IMR-90 (cell line): ENCODE measurements at regions not wholly inside any gene's neighbourhood (a gene's known extent, or its start where the extent isn't known, plus 50 kb on each side); places are given as distances from the start of the nearest gene placed in this dataset.

Experiments used
- ATAC-seq: fragments of 200-7000 bp; cut with Tn5 transposase; 2 replicates; pipeline ENCODE4 v1.9.1; 2020; ENCODE audit warnings: low read depth, mild to moderate bottlenecking, moderate library complexity
- BruUV-seq: library from RNA; stranded (reverse); fragments of 400-500 nt; replicated peaks from 2 replicates; lab custom pipeline; 2021; lab: Mats Ljungman, UMichigan
- CTCF ChIA-PET: fragments of 300-600 bp; formaldehyde crosslinking; extraction: SDS; loops from one replicate; lab custom pipeline; 2021; ENCODE audit warnings: antibody characterized with exemption; lab: Yijun Ruan, JAX
- POLR2A ChIA-PET: fragments of 300-600 bp; sonication (Branson Sonifier 250); formaldehyde crosslinking; loops from one replicate; lab custom pipeline; 2022; ENCODE audit warnings: antibody characterized with exemption; ENCODE audit not compliant: unreplicated experiment; lab: Charles Lee
- DNase-seq: peaks from one replicate; pipeline ENCODE4 v3.0.0; 2013
- H2AFZ ChIP-seq: replicated peaks from 2 replicates; pipeline ENCODE3; 2013; ENCODE audit warnings: low read length, mild to moderate bottlenecking; ENCODE audit not compliant: poor library complexity
- H2AK5ac ChIP-seq: 2 replicates; pipeline ENCODE4 v1.6.1; 2013; ENCODE audit warnings: low read depth, low read length, inconsistent platforms
- H2AK9ac ChIP-seq: replicated peaks from 2 replicates; pipeline ENCODE3; 2013; ENCODE audit warnings: mild to moderate bottlenecking, low read depth, low read length, moderate library complexity; ENCODE audit not compliant: poor library complexity
- H2BK120ac ChIP-seq: 2 replicates; pipeline ENCODE4 v1.6.1; 2013; ENCODE audit warnings: low read depth, low read length, inconsistent platforms
- H2BK15ac ChIP-seq: 3 replicates; pipeline ENCODE4 v1.6.1; 2013; ENCODE audit warnings: low read depth, low read length, inconsistent platforms
- H2BK20ac ChIP-seq: 2 replicates; pipeline ENCODE4 v1.6.1; 2013; ENCODE audit warnings: low read depth, mild to moderate bottlenecking, inconsistent platforms, low read length, moderate library complexity
- H2BK5ac ChIP-seq: 2 replicates; pipeline ENCODE4 v1.6.1; 2013; ENCODE audit warnings: mild to moderate bottlenecking, low read depth, low read length, inconsistent platforms; ENCODE audit not compliant: poor library complexity, severe bottlenecking
- H3K14ac ChIP-seq: replicated peaks from 2 replicates; pipeline ENCODE4 v1.6.1; 2013; ENCODE audit warnings: low read depth, low read length, inconsistent platforms
- H3K18ac ChIP-seq: 2 replicates; pipeline ENCODE4 v1.6.1; 2013; ENCODE audit warnings: low read depth, low read length, control low read depth
- H3K23ac ChIP-seq: 2 replicates; pipeline ENCODE4 v1.6.1; 2013; ENCODE audit warnings: low read depth, low read length, inconsistent platforms
- H3K27ac ChIP-seq: 2 replicates; pipeline ENCODE4 v1.5.1; 2013; ENCODE audit warnings: mild to moderate bottlenecking, control low read depth, low read length; ENCODE audit not compliant: insufficient read depth
- H3K27me3 ChIP-seq: 2 replicates; pipeline ENCODE4 v1.6.1; 2013; ENCODE audit warnings: low read length; ENCODE audit not compliant: control insufficient read depth, insufficient read depth
- H3K36me3 ChIP-seq: 2 replicates; pipeline ENCODE4 v1.6.1; 2013; ENCODE audit warnings: low read length, mixed read lengths; ENCODE audit not compliant: control insufficient read depth, insufficient read depth
- H3K4ac ChIP-seq: 2 replicates; pipeline ENCODE4 v1.6.1; 2013; ENCODE audit warnings: low read depth, low read length, inconsistent platforms
- H3K4me1 ChIP-seq: 2 replicates; pipeline ENCODE4 v1.6.1; 2013; ENCODE audit warnings: low read length, mixed read lengths; ENCODE audit not compliant: control insufficient read depth, insufficient read depth
- H3K4me2 ChIP-seq: 2 replicates; pipeline ENCODE4 v1.6.1; 2013; ENCODE audit warnings: low read depth, mild to moderate bottlenecking, control low read depth, low read length, moderate library complexity
- H3K4me3 ChIP-seq: 2 replicates; pipeline ENCODE4 v1.5.1; 2013; ENCODE audit warnings: low read depth, mild to moderate bottlenecking, control low read depth, low read length, moderate library complexity; ENCODE audit not compliant: insufficient read depth
- H3K56ac ChIP-seq: 2 replicates; pipeline ENCODE4 v1.6.1; 2013; ENCODE audit warnings: low read length, inconsistent platforms; ENCODE audit not compliant: insufficient read depth; ENCODE audit errors: extremely low read depth
- H3K79me1 ChIP-seq, 2 experiments: 2 replicates each; pipeline ENCODE4 v1.6.1; 2013; ENCODE audit warnings: low read length in 2 of 2, inconsistent platforms in 1 of 2, low read depth in 1 of 2
- H3K9ac ChIP-seq: 2 replicates; pipeline ENCODE4 v1.6.1; 2013; ENCODE audit warnings: low read depth, low read length, control low read depth
- H3K9me1 ChIP-seq: 2 replicates; pipeline ENCODE4 v1.6.1; 2013; ENCODE audit warnings: low read length, inconsistent platforms; ENCODE audit not compliant: insufficient read depth
- H3K9me3 ChIP-seq: 2 replicates; pipeline ENCODE4 v1.6.1; 2013; ENCODE audit warnings: low read length; ENCODE audit not compliant: control insufficient read depth, insufficient read depth
- H4K20me1 ChIP-seq: 2 replicates; pipeline ENCODE4 v1.6.1; 2013; ENCODE audit warnings: low read length, inconsistent platforms; ENCODE audit not compliant: insufficient read depth
- H4K5ac ChIP-seq: 2 replicates; pipeline ENCODE4 v1.6.1; 2013; ENCODE audit warnings: mild to moderate bottlenecking, low read depth, low read length, control low read depth
- H4K8ac ChIP-seq, 2 experiments: 2 replicates each; pipeline ENCODE4 v1.6.1; 2013; ENCODE audit warnings: low read depth in 2 of 2, low read length in 2 of 2, control low read depth in 1 of 2, inconsistent platforms in 1 of 2
- H4K91ac ChIP-seq: 2 replicates; pipeline ENCODE4 v1.6.1; 2013; ENCODE audit warnings: low read depth, low read length, inconsistent platforms; ENCODE audit not compliant: insufficient read depth
- CEBPB ChIP-seq: IDR thresholded peaks from 2 replicates; pipeline ENCODE4 v1.6.1; 2012; ENCODE audit warnings: low read depth, low read length, improper control_type of control experiment
- NFE2L2 ChIP-seq: fragments of 150-350 bp; IDR thresholded peaks from 2 replicates; pipeline ENCODE4 v1.6.1; 2016; ENCODE audit warnings: low read depth, mild to moderate bottlenecking, low read length
- RAD21 ChIP-seq: IDR thresholded peaks from 2 replicates; pipeline ENCODE4 v1.6.1; 2012; ENCODE audit warnings: low read length, improper control_type of control experiment
- RCOR1 ChIP-seq: IDR thresholded peaks from 2 replicates; pipeline ENCODE4 v1.6.1; 2012; ENCODE audit warnings: mild to moderate bottlenecking, low read length, improper control_type of control experiment; ENCODE audit not compliant: insufficient replicate concordance
- WGBS, 2 experiments: methylation state at CpG; one replicate each; pipeline versions ENCODE4 v1.1.5 to v1.1.7; 2013; ENCODE audit warnings: missing lambda C conversion rate in 2 of 2; ENCODE audit not compliant: insufficient read length in 1 of 2; ENCODE audit errors: extremely low coverage in 2 of 2; 5-methylcytosine and 5-hydroxymethylcytosine counted together
- dilution Hi-C: fragments of 300-500 bp; cut with HindIII; formaldehyde crosslinking; loops from one replicate; pipeline ENCODE4 v1.14.3; 2018; ENCODE audit warnings: low sequenced_read_pairs; ENCODE audit not compliant: unreplicated experiment
- in situ Hi-C: fragments of 300-500 bp; cut with MboI; formaldehyde crosslinking; loops from 3 replicates; pipeline ENCODE4 v1.14.3; 2019; ENCODE audit warnings: low sequenced_read_pairs, inconsistent platforms, mixed read lengths
- intact Hi-C: fragments of 100-400 bp; cut with micrococcal nuclease; formaldehyde crosslinking; loops from 2 replicates; pipeline ENCODE4 v1.10.0; 2022
- TF ChIP-seq, protein P1 (sequence below): fragments of 150-350 bp; IDR thresholded peaks from 2 replicates; pipeline ENCODE4 v1.6.1; 2017; ENCODE audit warnings: mild to moderate bottlenecking, antibody characterized with exemption, low read length, low read depth

GRCh38 chr15:31774045-31774444 is 256.3 kb upstream of the CHRNA7 start:
- no peaks in the 10 kb centered on the region for H3K79me1 ChIP-seq
- no peak overlapping the region for H3K4me2 ChIP-seq
- no peaks in the 10 kb centered on the region for H3K27me3 ChIP-seq
- no peak overlapping the region for H3K23ac ChIP-seq
- no peak overlapping the region for H2BK5ac ChIP-seq
- no peak overlapping the region for H3K56ac ChIP-seq
- no peak for ATAC-seq
- intact Hi-C loops, result no loop called here
- BruUV-seq, result no TSS peak
- no peak overlapping the region for H3K9ac ChIP-seq
- H2BK20ac ChIP-seq, result no peak overlapping the region
- no peak overlapping the region for H2AK5ac ChIP-seq
- H3K4ac ChIP-seq, result no peak overlapping the region
- DNase-seq, result no peak
- in situ Hi-C loops, result no loop called here
- dilution Hi-C loops, result no loop called here
- TF ChIP-seq NFE2L2 (no peak), RCOR1 (no peak), CEBPB (no peak), RAD21 (no peak)
- TF ChIP-seq, protein P1, sequence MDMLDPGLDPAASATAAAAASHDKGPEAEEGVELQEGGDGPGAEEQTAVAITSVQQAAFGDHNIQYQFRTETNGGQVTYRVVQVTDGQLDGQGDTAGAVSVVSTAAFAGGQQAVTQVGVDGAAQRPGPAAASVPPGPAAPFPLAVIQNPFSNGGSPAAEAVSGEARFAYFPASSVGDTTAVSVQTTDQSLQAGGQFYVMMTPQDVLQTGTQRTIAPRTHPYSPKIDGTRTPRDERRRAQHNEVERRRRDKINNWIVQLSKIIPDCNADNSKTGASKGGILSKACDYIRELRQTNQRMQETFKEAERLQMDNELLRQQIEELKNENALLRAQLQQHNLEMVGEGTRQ, result no peak
- H4K8ac ChIP-seq, result no peak overlapping the region
- no peaks in the 10 kb centered on the region for H3K4me1 ChIP-seq
- no peaks in the 10 kb centered on the region for H3K9me1 ChIP-seq
- H2AK9ac ChIP-seq, result no peak overlapping the region
- POLR2A ChIA-PET, result no interaction called here
- CTCF ChIA-PET, result no interaction called here
- no peak overlapping the region for H3K27ac ChIP-seq
- H3K36me3 ChIP-seq, result no peaks in the 10 kb centered on the region
- H4K5ac ChIP-seq, result no peak overlapping the region
- no peak overlapping the region for H2BK15ac ChIP-seq
- no peak overlapping the region for H2AFZ ChIP-seq
- 0% methylated on average over 1 of the region's 5 CpGs; no CpG with 5 or more reads in 1 of the 2 experiments for WGBS, 2 experiments
- no peak overlapping the region for H3K14ac ChIP-seq
- no peaks in the 10 kb centered on the region for H4K20me1 ChIP-seq
- no peak overlapping the region for H3K18ac ChIP-seq
- no peak overlapping the region for H3K4me3 ChIP-seq
- no peaks in the 10 kb centered on the region for H3K9me3 ChIP-seq
- no peak overlapping the region for H2BK120ac ChIP-seq
- no peak overlapping the region for H4K91ac ChIP-seq
